ENCODE measurements at regions not wholly inside any gene's neighbourhood (a gene's known extent, or its start where the extent isn't known, plus 50 kb on each side); places are given as distances from the start of the nearest gene placed in this dataset.

DNA sequence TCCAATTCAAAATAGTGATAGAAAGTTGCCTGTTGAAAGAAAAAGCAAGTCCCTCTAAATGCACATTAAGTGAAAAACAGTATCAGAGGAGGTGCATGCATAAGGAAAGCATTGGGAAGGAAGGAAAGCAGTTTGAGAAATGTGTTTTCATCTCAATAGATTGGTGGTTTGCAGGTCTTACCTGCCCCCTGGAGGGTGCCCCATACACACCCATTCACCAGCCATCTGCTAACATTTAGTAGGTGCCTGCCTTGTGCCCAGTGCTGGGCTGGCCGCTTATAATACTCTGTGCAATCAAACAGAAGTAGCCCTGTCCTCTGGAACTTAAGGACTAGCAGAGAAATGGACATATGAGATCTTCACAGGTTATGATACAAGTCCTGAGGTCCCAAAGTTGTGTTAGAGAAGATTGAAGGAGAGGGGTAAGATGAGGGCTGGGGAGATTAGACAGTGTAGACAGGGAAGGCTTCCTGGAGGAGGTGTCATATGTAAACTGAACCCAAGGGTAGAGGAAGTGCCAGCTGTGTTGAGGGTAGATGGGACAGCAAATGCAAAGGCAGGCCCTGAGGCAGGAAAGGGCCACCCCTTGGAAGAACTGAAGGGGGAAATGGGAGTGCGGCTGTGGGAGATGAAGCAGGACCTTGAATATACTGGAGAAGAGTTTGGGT lies 184.2 kb downstream of the MN1 start:
- DNase-seq, result no peak

DNA sequence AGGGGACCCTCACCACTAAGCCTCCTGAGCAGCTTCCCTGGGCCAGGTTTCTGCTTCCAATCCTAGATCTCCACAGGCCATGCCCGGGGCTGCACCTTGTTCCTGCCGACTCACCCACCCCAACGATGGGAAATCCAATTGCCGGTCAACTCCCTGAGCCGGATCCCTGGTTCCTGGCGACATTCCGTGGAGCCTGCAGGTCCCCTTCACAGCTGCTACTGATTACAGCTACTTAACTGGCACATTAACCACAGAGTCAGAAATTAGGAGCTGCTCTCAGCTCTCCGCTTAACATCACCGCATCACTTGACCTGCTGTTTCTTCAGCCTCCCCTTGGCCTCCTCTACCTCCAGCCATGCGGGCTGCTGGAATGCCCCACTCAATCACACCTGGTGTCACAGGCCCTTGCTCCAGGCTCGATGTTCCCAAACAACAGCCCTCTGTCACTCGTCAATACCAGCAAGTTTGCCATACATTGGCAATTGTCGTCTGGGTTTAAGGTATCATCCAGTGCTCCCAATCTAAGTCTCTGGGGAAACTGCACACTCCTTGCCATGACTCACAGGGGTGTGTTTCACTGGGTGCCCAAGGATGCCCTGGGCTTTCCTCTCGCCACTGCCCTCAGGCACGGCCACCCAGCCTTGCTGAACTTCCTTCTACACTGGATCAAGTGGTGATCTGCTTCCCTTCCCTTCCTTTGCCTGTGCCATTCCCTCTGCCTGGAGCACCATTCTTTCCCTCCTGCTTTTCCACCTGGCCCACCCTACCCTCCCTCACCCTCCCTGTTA lies 181.0 kb downstream of the MN1 start:
- no peak for DNase-seq

DNA sequence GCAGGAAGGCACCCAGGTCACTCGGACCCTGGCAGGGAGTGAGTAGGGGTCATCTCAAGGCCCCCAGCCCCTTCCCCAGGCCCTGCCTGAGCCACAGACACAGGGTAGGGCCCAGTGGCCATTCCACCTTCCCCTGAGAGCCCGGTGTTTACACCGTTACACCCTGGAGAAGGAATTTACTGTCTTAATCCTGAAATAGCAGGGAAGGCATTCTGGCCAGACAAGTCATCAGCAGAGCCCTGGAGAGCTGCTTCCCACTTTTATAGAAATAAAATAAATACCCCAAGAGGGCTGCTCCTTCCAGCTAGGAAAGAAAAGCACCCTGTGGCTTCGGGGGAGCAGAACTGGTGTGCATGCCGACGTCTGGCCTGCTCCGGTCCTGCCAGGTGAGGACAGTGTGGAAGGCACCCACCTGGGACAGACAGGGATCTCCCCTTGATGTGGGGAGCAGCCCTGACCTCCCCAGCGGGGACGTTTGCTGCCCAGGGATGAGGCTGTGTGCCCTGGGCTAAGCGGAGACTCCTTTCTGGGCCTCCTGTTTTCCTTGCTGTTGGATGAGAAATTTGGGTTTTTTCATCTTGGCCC lies 180.0 kb downstream of the MN1 start:
- no peak for DNase-seq

DNA sequence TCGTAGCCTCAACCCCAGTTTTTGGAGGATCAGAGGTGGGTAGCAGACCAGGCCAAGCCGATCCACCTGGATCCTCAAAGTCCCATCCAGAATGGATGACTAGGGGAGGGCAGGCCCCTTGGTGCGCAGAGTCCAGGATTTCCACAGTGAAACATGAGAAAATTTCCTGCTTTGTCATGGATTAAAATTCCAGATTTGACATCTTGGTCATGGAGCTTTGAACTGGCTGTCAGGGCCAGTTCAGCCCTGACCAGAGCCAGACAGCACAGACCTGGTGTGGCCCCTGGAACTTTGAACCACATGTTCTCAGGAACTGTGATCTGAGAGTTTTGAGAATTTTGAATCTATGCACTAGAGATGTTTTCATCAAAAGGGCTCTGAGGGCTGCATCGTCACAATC lies 177.5 kb downstream of the MN1 start:
- no peak for DNase-seq

DNA sequence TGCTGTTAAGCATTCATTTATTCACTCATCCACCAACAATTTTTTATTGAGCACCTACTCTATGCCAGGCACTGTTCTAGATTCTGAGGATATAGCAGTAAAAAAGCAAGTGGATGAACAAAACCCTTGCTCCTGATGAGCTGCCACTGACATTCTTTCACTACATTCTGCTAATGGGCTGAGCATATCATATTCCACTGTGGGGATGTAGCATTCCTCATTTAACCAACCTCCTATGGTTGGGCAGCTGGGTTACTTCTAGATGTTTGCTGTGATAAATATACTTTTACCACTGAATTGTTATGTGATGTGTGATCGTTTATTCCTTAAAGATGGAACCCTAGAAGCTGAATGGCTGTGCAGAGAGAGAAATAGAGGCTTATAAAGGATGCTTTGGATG lies 176.9 kb downstream of the MN1 start:
- DNase-seq, result no peak

DNA sequence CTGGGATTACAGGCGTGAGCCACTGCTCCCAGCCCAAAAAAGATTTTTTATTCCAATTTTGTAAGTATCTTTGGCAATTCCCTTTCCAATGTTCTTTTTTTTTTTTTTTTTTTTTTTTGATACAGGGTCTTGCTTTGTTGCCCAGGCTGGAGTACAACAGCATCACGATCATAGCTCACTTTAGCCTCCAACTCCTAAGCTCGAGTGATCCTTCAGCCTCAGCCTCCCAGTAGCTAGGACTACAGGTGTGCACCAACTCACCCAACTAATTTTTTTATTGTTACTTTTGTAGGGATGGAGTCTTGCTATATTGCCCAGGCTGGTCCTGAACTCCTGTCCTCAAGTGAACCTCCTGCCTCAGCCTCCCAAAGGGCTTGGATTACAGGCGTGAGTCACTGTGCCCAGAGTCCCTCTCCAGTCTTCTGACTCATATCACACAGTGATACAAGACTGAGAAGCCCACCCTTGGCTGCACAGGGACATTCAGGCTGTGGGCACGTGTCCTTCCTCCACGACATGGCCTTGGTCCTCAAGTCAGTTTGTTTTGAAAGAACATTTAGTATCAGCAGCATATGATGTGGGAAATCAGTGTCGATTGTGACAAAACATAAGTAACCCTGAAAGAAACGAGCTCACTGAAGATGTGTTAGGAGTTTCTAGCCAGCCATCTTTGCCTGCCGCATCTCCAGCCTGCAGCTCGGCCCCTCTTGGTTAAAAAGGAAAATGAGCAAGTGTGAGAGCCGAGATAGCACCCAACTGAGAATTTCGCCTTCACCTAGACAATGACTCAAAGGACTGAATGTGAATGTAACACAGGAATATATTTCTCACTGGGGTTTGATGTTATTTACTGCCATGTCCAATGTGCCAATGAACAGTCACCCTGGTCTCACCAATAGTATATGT lies 175.5 kb downstream of the MN1 start:
- no peak for DNase-seq

DNA sequence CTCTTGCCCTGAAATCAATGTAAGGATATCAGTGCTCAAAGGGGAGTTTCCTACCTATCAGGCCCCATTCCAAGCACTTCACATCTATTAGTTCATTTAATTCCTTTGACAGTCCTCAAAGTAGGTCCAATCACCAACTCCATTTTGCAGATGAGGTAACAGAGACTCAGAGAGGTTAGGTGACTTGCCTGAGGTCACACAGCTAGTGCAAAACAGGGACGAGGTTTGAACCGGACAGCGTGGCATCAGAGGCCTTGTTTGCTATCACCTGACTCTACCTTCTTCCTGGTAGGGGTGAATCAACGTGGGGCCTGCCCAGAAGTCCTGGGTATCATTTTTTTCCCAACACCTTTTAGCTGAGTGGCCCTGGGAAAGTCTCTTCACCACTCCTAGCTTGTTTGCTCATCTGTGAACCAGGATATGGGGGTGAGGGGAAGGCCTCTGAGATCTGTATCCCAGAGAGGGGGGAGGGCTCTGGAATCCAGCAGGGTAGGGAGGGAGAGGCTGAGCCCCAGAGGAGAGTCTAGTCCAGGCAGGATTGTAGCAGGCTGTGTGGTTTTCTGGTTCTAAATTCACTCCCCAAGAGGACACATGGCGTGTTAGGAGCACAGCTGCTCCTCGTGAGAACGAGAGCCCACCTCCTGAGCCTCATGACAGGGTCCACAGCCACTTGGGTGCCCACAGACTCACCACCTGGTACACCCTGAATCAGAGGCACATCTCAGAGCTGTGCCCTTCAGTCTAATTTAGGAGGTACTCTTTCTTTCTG lies 174.7 kb downstream of the MN1 start:
- DNase-seq, result no peak

DNA sequence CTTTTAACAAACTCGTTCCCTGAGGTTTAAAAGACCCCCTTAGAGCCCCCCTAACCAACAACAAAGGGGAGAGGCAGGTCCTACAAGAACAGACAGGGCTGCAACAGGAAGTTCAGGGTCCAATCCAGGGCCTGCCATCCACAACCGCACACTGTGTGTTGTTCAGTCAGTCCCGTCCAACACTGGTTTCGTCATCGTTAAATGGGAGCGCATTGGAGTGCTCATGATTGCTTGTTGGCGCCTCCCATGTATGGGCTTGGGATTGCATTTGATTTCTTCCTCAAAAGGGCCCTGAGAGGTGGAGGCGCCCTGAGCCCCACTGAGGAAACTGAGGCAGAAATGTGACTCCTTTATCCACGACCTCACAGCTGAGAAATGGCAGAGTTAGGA lies 174.1 kb downstream of the MN1 start:
- DNase-seq, result no peak

DNA sequence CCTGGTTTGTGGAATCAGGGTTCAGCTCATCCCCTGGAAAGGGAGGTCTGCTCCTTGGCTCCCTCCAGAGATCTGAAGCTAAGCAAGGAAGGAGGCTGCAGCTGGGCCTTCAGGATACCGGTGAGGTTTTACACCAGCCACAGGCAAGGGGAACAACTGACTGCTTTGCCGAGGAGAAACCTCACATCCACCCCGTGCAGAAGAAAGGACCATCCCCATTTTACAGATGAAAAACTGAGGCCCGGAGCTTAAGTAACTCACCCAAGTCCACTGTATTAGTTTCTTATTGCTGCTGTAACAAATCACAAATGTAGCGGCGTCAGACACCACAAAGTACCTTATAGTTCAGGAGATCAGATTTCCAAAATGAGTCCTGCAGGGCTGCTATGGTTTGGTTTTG lies 173.7 kb downstream of the MN1 start:
- no peak for DNase-seq

DNA sequence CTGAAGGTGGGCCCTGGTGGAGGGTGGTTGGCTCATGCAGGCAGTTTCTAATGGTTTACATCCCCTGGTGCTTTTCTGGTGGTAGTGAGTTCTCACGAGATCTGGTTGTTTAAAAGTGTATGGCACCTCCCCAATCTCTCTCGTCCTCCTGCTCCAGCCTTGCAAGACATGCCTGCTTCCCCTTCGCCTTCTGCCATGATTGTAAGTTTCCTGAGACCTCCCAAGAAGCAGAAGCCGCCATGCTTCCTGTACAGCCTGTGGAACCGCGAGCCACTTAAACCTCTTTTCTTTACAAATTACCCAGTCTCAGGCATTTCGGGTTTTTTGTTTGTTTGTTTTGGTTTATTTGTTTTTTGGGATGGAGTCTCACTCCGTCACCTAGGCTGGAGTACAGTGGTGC lies 173.2 kb downstream of the MN1 start:
- DNase-seq, result no peak

DNA sequence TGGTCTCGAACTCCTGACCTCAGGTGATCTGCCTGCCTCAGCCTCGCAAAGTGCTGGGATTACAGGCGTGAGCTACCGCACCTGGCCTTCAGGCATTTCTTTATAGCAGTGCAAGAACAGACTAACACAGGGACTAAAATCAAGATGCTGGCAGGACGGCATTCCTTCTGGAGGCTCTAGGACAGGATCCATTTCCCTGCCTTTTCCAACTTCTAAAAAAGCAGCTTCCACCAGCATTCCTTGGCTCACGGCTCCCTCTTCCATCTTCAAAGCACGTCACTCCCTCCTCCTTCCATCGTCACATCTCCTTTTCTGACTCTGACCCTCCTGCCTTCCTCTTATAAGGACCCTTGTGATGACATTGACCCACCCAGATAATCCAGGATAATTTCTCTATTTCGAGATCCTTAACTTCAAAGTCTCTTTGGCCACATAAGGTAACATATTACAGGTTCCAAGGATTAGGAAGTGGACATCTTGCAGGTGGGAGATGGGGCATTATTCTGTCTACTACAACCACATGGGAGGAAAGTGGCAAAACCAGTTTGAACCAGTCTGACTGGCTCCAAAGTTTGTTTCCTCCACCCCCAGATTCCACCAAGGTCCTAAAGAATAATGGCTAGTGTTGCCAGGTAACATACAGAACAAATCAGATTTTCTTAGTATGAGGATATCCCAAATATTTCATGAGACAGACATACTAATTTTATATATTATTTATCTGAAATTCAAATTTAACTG lies 172.5 kb downstream of the MN1 start:
- DNase-seq, result peak; percentile 31

DNA sequence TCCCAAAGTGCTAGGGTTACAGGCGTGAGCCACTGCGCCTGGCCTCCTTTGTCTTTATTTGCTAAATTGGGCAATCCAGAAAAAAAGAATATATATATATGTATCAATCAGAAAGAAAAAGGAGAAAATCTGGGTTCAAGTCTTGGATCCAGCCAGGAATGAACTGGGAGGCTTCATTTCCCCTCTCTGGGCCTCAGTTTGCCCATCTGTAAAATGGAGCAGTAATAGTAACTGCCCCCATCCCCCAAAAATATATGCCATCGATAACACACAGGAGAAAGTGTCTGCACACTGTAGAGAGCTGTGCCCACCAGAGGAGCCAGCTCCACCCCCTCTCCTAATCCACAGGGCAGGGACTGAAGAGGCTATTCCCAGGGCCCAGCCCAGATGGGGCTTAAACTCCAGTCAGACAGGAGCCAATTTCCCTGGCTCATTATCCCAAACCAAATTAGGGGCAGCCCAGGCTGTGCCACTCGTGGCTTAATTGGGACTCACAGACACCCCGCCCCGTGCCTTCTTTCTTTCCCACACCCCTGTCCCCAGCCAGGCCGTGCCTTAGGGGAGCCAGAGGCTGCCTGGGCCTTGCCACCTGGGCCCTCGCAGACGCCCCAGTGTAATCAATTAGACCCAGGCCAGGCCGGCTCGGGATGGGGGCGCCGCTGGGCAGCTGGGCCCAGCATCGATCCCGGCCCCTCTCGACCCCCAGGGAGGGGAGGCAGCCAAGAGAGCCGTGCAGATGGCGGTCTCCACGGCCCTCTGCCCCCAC lies 171.5 kb downstream of the MN1 start:
- DNase-seq, result no peak

DNA sequence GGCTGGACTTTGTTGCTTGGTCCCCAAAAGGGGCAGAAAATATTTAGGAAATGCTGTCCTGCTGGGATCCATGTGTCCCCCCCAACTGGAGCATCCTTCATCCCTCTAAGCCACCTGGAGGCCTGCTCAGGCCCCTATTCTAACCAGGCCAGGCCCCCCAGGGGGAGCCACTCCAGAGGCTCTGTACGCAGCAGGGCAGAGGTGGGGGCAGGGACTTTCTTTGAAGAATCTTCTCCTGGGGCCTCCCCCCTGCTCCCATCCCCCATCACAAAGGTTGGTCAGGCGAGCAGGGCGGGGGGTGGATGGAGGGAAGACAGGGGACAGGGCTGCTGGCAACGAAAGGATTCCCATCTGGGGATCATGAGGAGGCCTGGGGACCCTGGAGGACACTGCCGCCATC lies 170.8 kb downstream of the MN1 start:
- DNase-seq, result no peak

DNA sequence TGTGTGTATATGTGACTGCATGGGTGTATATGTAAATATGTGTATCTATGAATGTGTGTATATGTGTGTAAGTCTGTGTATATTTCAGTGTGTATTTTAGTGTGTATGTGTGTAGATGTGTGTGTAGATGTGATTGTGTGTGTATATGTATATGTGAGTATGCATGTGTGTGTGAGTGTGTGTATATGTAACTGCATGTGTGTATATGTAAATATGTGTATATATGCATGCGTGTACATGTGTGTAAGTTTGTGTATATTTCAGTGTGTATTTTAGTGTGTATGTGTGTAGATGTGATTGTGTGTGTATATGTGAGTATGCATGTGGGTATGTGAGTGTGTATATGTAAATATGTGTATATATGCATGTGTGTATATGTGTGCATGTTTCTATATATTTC lies 169.9 kb downstream of the MN1 start:
- DNase-seq, result no peak

DNA sequence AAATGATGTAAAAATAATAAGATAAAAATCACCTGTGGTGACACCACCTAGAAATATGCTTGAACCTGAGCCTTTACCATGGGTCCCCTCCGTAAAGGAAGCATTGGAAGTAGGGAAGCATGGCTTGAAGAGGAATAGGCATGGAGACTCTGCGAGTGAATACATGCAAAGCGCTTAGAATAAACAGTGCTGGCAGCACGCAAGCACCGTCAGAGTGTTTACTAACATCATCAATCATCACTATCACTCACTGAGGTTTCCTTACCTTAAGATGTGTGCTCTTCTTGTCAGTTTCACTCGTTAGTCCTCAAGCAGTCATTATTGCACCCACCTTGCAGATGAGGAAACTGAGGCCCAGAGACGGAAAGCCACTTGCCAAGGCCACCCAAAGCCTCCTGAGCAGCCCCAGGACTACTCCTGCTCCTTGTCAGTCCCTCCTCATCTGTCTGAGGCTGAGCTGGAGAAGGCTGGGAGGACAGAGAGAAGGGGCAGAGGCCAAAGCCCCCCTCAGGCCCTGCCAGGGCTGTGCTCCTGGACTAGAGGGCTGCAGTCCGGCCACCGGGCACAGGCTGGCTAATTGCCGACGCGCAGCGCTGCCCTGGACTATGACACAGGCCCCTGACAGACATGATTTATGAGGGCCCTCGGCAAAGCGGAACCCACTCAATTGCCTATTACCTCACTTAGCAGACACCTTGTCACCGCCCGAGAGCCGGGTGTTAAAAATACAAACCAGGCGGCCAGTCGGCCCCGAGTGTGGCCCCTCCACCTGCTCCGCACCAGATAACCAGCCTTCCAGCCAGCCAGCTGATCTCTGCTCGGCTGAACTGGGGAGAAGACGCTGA lies 168.9 kb downstream of the MN1 start:
- peak; percentile 61 for DNase-seq

DNA sequence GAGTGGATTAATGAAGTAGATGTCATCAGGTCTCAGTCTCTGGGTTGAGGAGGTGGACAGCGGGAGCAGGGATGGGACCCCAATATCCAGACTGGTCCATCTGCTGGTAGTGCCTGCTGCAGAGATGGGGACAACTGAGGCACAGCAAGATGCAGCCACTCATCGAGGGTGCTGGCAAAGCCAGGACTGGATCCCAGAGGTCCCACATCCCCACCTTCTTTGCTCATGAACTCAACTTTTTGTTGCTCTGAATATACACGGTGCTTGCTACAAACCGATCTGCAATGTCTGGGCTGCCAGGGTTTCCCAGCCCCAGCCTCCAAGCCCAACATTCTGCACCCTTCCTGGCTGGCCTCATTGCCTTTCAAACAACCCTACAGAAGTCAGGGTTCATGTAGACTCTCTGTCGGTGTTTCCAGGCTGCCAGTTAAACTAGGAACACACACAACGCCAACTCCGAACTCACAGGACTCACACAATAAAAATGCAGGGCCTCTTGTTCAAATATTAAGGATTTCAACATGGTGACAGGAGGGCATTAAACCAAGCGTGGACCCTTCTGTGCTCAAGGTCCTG lies 168.2 kb downstream of the MN1 start:
- DNase-seq, result no peak

DNA sequence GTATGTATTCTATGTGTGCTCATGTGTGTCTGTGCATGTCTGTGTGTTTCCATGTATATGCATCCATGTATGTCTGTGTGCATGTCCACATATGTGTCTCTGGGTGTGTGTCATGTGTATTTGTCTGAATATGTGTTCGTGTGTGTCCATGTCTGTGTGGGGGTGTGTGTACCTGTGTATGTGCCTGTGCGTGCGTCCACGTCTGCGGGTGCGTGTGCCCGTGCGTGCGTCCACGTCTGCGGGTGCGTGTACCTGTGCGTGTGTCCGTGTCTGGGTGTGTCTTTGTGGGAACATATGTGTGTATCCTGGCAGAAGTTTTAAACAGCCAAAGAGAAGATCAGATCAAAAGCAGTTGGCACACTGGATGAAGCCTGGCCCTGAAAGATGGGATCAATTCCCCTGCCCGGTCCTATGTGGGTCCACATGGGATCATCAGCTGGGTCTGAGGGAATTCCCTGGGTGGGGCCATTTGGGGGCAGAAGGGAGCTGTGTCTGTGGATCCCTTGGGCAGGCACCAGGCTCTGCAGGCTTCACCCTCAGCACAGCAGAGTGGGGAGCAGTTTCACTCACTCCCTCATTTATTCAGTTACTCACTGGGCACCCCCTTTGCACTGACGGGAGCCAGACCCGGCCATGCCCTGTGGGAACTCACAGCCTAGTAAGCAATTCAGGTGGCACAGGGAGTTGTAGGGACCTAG lies 167.4 kb downstream of the MN1 start:
- no peak for DNase-seq

DNA sequence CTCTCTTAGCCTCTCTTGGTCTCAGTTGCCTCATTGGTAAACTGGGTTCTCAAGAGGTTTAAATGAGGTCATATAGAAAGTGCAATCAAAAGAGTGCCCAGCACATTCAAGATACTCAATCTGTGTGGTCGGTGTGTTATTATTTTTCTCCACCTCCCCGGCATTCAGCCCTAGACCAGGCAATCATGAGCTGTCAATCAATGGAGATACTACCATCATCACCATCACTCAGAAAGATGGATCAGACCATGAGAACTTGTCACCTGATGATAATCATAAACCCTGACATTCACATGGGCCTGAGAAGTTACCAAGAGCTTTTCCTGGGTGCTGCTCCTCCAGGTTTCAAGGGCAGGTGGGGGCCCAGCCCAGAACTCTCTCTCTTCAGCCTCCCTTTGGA lies 166.1 kb downstream of the MN1 start:
- no peak for DNase-seq

DNA sequence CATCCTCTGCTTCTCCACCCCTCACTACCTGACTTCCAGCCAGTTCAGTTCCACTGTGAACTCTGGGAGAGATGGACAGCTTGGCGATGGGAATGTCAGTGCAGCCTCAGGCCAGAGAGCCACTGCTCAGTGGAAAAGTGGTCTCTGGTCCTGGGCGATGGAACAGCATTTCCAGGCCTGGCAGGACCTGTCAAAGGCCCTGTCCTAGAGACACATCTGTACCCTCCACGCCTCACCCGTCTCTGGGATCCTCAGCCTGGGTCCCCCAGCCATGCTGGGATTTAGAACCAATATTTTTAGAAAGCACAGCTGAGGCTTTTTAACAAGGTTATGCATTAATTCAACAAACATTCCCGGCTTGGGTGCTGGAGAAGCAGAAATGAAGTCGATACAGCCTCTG lies 165.7 kb downstream of the MN1 start:
- DNase-seq, result no peak
